HEK293 (cell line): ENCODE measurements at regions not wholly inside any gene's neighbourhood (a gene's known extent, or its start where the extent isn't known, plus 50 kb on each side); places are given as distances from the start of the nearest gene placed in this dataset.

Experiments used
- CTCF ChIP-seq: fragments of 450-650 bp; formaldehyde crosslinking; IDR thresholded peaks from 2 replicates; pipeline ENCODE4 v1.5.1; 2016; ENCODE audit warnings: missing biosample characterization, missing genetic modification characterization
- HOXC10 ChIP-seq: sonication (generic); formaldehyde crosslinking; IDR thresholded peaks from 2 replicates; pipeline ENCODE4 v1.8.1; 2023; ENCODE audit warnings: mild to moderate bottlenecking, missing genetic modification reagents
- TCF7L2 ChIP-seq: IDR thresholded peaks from 2 replicates; pipeline ENCODE4 v1.6.1; 2011; ENCODE audit warnings: low read depth, mild to moderate bottlenecking, inconsistent platforms, low read length, moderate library complexity, borderline replicate concordance
- ZNF114 ChIP-seq: fragments of 450-650 bp; formaldehyde crosslinking; IDR thresholded peaks from 2 replicates; pipeline ENCODE4 v1.5.0; 2017; ENCODE audit warnings: missing biosample characterization, missing genetic modification characterization
- ZNF501 ChIP-seq: fragments of 450-650 bp; formaldehyde crosslinking; IDR thresholded peaks from 2 replicates; pipeline ENCODE4 v1.5.1; 2016; ENCODE audit warnings: missing biosample characterization, missing genetic modification characterization

- TF ChIP-seq TCF7L2 = no peak
- no peak for TF ChIP-seq CTCF (tag by site-specific recombination)
- TF ChIP-seq HOXC10 = no peak
- no peak for TF ChIP-seq ZNF114 (tag by site-specific recombination)
- no peak for TF ChIP-seq ZNF501 (tag by site-specific recombination)
Observed at GRCh38 chr2:196565106-196565765, 74.3 kb upstream of the CCDC150 start.
